ENCODE measurements at regions not wholly inside any gene's neighbourhood (a gene's known extent, or its start where the extent isn't known, plus 50 kb on each side); places are given as distances from the start of the nearest gene placed in this dataset.

DNA sequence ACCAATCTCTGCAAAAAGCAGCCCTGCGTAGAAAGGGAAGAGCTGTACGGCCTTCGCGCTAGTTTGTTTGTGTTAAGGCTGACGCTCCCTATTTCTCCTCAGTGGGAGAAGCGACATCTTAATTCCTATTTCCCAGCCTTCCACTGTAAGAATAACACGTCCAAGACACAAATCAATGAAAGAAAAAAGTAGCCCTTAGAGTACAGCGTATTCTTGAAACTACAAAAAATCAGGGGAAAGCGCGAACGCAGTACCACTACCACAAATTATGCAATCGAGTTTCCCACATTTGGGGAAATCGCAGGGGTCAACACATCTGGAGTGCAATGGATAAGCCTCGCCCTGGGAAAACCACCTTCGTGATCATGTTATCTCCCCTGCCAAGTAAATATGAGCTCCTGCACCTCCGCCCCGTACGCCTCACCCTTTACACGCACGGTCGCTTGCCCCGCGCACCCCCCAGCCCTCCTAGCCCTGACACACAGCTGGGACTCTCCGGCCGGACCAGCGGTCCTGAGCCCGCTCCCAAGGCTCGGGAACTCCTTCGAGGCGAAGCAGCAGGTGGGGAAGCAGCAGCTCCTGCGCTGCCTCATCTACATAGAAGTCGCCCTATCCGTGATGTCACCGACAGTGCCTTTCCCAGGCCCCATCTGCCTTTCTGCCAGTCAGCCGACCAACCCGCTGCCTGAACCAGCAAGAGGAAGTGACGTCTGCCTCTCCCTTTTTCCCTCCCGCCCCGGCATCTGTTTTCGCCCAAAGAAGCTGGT, 94.7 kb downstream of the PPIAL4G start:
- TF ChIP-seq POLR2A (IDR thresholded peaks at IDR 0.05; ENCODE audit: low read depth, low read length), result peak; percentile 93
- no peak for TF ChIP-seq CTCF (conservative IDR thresholded peaks at IDR 0.05; ENCODE audit: low read depth, low read length)
- TF ChIP-seq RCOR1 (IDR thresholded peaks at IDR 0.05; ENCODE audit: insufficient replicate concordance, low read length), result no peak
- no peak for TF ChIP-seq MAFK (IDR thresholded peaks at IDR 0.05; ENCODE audit: low read depth, low read length)
- TF ChIP-seq MXI1 (IDR thresholded peaks at IDR 0.05; ENCODE audit: borderline replicate concordance, low read depth, low read length), result no peak
- no peak; the same call in 1 of the 2 replicates for TF ChIP-seq USF2 (IDR thresholded peaks at IDR 0.05; ENCODE audit: low read depth, low read length)
- no peak for TF ChIP-seq RFX5 (IDR thresholded peaks at IDR 0.05; ENCODE audit: low read depth, low read length)
- no peak for TF ChIP-seq SMC3 (IDR thresholded peaks at IDR 0.05; ENCODE audit: low read depth, low read length)
- no peak for TF ChIP-seq FOS (IDR thresholded peaks at IDR 0.05; ENCODE audit: low read depth, low read length)
- TF ChIP-seq BHLHE40 (IDR thresholded peaks at IDR 0.05; ENCODE audit: low read depth, low read length), result no peak
- TF ChIP-seq NFE2L2 (IDR thresholded peaks at IDR 0.05; ENCODE audit: low read depth, low read length), result no peak
- peak; percentile 48 for TF ChIP-seq CEBPB (IDR thresholded peaks at IDR 0.05; ENCODE audit: low read depth, low read length)

Data from IMR-90 (cell line).